ENCODE measurements at regions not wholly inside any gene's neighbourhood (a gene's known extent, or its start where the extent isn't known, plus 50 kb on each side); places are given as distances from the start of the nearest gene placed in this dataset.

DNA sequence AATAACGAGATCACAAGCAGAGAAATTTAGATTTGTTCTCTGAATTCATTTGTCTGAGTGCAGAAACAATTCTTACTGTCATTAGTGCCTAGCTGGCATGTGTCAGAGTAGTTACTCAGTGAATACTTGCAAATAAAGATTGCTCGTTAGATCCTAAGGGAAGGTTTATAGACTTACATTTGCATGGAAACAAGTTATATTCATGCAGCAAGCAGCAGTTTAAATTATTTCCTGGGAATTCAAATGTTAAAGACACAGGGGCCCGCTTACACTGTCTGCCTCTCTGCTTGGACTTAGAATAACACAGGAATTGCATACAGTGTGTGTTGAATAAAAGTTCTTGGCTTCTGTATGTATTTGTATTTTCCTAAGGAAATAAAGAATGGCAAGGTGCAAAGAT lies 680.6 kb upstream of the NECTIN3 start:
- TF ChIP-seq, protein P1, sequence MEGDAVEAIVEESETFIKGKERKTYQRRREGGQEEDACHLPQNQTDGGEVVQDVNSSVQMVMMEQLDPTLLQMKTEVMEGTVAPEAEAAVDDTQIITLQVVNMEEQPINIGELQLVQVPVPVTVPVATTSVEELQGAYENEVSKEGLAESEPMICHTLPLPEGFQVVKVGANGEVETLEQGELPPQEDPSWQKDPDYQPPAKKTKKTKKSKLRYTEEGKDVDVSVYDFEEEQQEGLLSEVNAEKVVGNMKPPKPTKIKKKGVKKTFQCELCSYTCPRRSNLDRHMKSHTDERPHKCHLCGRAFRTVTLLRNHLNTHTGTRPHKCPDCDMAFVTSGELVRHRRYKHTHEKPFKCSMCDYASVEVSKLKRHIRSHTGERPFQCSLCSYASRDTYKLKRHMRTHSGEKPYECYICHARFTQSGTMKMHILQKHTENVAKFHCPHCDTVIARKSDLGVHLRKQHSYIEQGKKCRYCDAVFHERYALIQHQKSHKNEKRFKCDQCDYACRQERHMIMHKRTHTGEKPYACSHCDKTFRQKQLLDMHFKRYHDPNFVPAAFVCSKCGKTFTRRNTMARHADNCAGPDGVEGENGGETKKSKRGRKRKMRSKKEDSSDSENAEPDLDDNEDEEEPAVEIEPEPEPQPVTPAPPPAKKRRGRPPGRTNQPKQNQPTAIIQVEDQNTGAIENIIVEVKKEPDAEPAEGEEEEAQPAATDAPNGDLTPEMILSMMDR (IDR thresholded peaks at IDR 0.05) = no peak
- TF ChIP-seq POLR2A (IDR thresholded peaks at IDR 0.05) = no peak
